K562 (cell line): ENCODE measurements at regions not wholly inside any gene's neighbourhood (a gene's known extent, or its start where the extent isn't known, plus 50 kb on each side); places are given as distances from the start of the nearest gene placed in this dataset.

ENCODE experiments used
- CBX8 ChIP-seq: fragments of 200-600 bp; sonication (generic); IDR thresholded peaks from 2 replicates; pipeline ENCODE4 v1.6.1; 2012; ENCODE audit warnings: borderline replicate concordance, mixed run types, low read depth, mild to moderate bottlenecking, moderate library complexity, mixed read lengths, low read length, control low read depth, inconsistent platforms; ENCODE audit not compliant: poor library complexity, severe bottlenecking; ENCODE audit errors: extremely low read depth
- CEBPG ChIP-seq, 3 experiments: fragments of 200-800 bp in 1 of 3; sonication (Bioruptor generic) in 1 of 3; sonication (generic) in 1 of 3; formaldehyde crosslinking in 1 of 3; IDR thresholded peaks in 2 of 3; conservative IDR thresholded peaks in 1 of 3; 2 replicates each; pipeline versions ENCODE4 v1.6.1 to v1.8.0; 2016 to 2022; ENCODE audit warnings: missing compliant biosample characterization in 2 of 3, missing genetic modification characterization in 2 of 3, mild to moderate bottlenecking in 1 of 3, missing genetic modification reagents in 1 of 3
- EP300 ChIP-seq: IDR thresholded peaks from 2 replicates; pipeline ENCODE4 v1.6.1; 2012; ENCODE audit warnings: low read length, improper control_type of control experiment
- KLF1 ChIP-seq: fragments of 450-650 bp; IDR thresholded peaks from 2 replicates; pipeline ENCODE4 v1.6.1; 2016; ENCODE audit warnings: missing genetic modification characterization, missing compliant biosample characterization
- NUFIP1 ChIP-seq: fragments of 450-650 bp; IDR thresholded peaks from 2 replicates; pipeline ENCODE4 v1.6.1; 2018; ENCODE audit not compliant: partially characterized antibody
- RBBP5 ChIP-seq: fragments of 200-600 bp; sonication (generic); IDR thresholded peaks from 2 replicates; pipeline ENCODE4 v1.6.1; 2012; ENCODE audit warnings: borderline replicate concordance, mild to moderate bottlenecking, low read length, control low read depth, inconsistent platforms; ENCODE audit not compliant: insufficient read depth, poor library complexity, severe bottlenecking
- SIN3A ChIP-seq, 2 experiments: fragments of 150-350 bp in 1 of 2; IDR thresholded peaks; 2 replicates each; pipeline ENCODE4 v1.6.1; 2011 to 2016; ENCODE audit warnings: borderline replicate concordance in 2 of 2, low read depth in 2 of 2, low read length in 2 of 2, mild to moderate bottlenecking in 2 of 2, moderate library complexity in 2 of 2; ENCODE audit not compliant: control insufficient read depth in 1 of 2
- SMAD4 ChIP-seq: fragments of 250-450 bp; sonication (Bioruptor Pico); conservative IDR thresholded peaks from 2 replicates; pipeline ENCODE4 v1.8.0; 2021; ENCODE audit warnings: inconsistent platforms, mild to moderate bottlenecking, moderate library complexity
- SPI1 ChIP-seq: IDR thresholded peaks from 2 replicates; pipeline ENCODE4 v1.6.1; 2011; ENCODE audit warnings: low read depth, low read length, control low read depth, borderline replicate concordance
- ZNF232 ChIP-seq: sonication (generic); formaldehyde crosslinking; IDR thresholded peaks from 2 replicates; pipeline ENCODE4 v1.8.0; 2022; ENCODE audit warnings: mild to moderate bottlenecking, missing genetic modification reagents
- ZNF551 ChIP-seq: fragments of 250-450 bp; sonication (Bioruptor Pico); IDR thresholded peaks from 2 replicates; pipeline ENCODE4 v1.5.0; 2021; ENCODE audit warnings: mild to moderate bottlenecking, moderate library complexity
- ZNF717 ChIP-seq: fragments of 250-450 bp; sonication (Bioruptor Pico); IDR thresholded peaks from 2 replicates; pipeline ENCODE4 v1.5.0; 2021
- TF ChIP-seq, protein P1 (sequence below): sonication (generic); formaldehyde crosslinking; IDR thresholded peaks from 2 replicates; pipeline ENCODE4 v1.8.0; 2022; ENCODE audit warnings: mild to moderate bottlenecking, low read depth, missing genetic modification reagents
- TF ChIP-seq, protein P2 (sequence below): fragments of 200-400 bp; formaldehyde crosslinking; IDR thresholded peaks from 2 replicates; pipeline ENCODE4 v1.6.1; 2017; ENCODE audit warnings: mild to moderate bottlenecking, low read depth, low read length, moderate library complexity
- TF ChIP-seq, protein P3 (sequence below): sonication (generic); formaldehyde crosslinking; IDR thresholded peaks from 2 replicates; pipeline ENCODE4 v1.8.0; 2022; ENCODE audit warnings: mild to moderate bottlenecking, missing genetic modification reagents
- TF ChIP-seq, protein P4 (sequence below): sonication (generic); formaldehyde crosslinking; IDR thresholded peaks from 2 replicates; pipeline ENCODE4 v1.8.1; 2023; ENCODE audit warnings: missing genetic modification reagents, mild to moderate bottlenecking, borderline replicate concordance

DNA sequence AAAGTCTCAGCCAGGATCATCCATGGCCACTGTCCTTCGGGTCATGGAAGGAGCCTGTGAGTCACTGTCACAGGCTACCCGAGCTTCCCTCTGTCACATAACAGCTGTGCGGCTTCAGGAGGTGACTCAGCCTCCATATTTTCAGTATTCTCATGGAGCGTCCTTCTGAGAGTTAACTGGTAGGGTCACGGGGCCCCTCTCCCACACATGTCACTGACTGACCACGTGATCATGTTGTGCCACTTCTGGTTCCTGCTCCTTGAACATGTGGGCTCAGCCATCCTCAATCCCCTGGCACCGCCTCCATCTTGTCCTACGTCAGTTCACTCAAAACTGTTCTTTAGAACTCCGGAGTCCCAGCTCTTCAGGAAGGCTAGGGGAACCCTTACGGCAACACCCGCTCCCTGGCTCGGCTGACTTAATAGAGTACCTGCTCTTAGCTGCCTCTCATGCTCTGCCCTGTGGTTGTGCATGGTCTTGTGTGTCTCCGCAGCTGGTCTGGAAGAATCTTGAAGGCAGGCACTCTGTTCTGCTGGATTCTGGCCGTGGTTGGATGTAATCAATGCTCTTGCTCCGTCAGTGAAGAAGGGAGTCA, 182.8 kb downstream of the ICE1 start (continued):
- TF ChIP-seq EP300 = no peak
- no peak for TF ChIP-seq ZNF232 (CRISPR knock-in tag)
- no peak for TF ChIP-seq CEBPG (CRISPR knock-in tag; IDR thresholded peaks at IDR 0.05)
- TF ChIP-seq CEBPG (tag; conservative IDR thresholded peaks at IDR 0.05 in 1 of 2, IDR thresholded peaks at IDR 0.05 in 1 of 2) = no peak
- no peak for TF ChIP-seq ZNF717 (CRISPR knock-in tag)
- TF ChIP-seq NUFIP1 = no peak
- TF ChIP-seq, protein P1, sequence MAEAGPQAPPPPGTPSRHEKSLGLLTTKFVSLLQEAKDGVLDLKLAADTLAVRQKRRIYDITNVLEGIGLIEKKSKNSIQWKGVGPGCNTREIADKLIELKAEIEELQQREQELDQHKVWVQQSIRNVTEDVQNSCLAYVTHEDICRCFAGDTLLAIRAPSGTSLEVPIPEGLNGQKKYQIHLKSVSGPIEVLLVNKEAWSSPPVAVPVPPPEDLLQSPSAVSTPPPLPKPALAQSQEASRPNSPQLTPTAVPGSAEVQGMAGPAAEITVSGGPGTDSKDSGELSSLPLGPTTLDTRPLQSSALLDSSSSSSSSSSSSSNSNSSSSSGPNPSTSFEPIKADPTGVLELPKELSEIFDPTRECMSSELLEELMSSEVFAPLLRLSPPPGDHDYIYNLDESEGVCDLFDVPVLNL = no peak
- TF ChIP-seq KLF1 (tag) = no peak
- TF ChIP-seq CBX8 = no peak
- TF ChIP-seq SPI1 = no peak
- TF ChIP-seq SMAD4 (CRISPR knock-in tag) = peak; percentile 27; the same call in 1 of the 2 replicates
- TF ChIP-seq, protein P2, sequence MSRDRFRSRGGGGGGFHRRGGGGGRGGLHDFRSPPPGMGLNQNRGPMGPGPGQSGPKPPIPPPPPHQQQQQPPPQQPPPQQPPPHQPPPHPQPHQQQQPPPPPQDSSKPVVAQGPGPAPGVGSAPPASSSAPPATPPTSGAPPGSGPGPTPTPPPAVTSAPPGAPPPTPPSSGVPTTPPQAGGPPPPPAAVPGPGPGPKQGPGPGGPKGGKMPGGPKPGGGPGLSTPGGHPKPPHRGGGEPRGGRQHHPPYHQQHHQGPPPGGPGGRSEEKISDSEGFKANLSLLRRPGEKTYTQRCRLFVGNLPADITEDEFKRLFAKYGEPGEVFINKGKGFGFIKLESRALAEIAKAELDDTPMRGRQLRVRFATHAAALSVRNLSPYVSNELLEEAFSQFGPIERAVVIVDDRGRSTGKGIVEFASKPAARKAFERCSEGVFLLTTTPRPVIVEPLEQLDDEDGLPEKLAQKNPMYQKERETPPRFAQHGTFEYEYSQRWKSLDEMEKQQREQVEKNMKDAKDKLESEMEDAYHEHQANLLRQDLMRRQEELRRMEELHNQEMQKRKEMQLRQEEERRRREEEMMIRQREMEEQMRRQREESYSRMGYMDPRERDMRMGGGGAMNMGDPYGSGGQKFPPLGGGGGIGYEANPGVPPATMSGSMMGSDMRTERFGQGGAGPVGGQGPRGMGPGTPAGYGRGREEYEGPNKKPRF = no peak
- TF ChIP-seq ZNF551 = no peak
- no peak for TF ChIP-seq RBBP5
- TF ChIP-seq, protein P3, sequence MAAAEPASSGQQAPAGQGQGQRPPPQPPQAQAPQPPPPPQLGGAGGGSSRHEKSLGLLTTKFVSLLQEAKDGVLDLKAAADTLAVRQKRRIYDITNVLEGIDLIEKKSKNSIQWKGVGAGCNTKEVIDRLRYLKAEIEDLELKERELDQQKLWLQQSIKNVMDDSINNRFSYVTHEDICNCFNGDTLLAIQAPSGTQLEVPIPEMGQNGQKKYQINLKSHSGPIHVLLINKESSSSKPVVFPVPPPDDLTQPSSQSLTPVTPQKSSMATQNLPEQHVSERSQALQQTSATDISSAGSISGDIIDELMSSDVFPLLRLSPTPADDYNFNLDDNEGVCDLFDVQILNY (CRISPR knock-in tag) = no peak
- TF ChIP-seq, protein P4, sequence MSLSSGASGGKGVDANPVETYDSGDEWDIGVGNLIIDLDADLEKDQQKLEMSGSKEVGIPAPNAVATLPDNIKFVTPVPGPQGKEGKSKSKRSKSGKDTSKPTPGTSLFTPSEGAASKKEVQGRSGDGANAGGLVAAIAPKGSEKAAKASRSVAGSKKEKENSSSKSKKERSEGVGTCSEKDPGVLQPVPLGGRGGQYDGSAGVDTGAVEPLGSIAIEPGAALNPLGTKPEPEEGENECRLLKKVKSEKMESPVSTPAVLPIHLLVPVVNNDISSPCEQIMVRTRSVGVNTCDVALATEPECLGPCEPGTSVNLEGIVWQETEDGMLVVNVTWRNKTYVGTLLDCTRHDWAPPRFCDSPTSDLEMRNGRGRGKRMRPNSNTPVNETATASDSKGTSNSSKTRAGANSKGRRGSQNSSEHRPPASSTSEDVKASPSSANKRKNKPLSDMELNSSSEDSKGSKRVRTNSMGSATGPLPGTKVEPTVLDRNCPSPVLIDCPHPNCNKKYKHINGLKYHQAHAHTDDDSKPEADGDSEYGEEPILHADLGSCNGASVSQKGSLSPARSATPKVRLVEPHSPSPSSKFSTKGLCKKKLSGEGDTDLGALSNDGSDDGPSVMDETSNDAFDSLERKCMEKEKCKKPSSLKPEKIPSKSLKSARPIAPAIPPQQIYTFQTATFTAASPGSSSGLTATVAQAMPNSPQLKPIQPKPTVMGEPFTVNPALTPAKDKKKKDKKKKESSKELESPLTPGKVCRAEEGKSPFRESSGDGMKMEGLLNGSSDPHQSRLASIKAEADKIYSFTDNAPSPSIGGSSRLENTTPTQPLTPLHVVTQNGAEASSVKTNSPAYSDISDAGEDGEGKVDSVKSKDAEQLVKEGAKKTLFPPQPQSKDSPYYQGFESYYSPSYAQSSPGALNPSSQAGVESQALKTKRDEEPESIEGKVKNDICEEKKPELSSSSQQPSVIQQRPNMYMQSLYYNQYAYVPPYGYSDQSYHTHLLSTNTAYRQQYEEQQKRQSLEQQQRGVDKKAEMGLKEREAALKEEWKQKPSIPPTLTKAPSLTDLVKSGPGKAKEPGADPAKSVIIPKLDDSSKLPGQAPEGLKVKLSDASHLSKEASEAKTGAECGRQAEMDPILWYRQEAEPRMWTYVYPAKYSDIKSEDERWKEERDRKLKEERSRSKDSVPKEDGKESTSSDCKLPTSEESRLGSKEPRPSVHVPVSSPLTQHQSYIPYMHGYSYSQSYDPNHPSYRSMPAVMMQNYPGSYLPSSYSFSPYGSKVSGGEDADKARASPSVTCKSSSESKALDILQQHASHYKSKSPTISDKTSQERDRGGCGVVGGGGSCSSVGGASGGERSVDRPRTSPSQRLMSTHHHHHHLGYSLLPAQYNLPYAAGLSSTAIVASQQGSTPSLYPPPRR (CRISPR knock-in tag) = no peak
- TF ChIP-seq SIN3A (IDR thresholded peaks at IDR 0.05; ENCODE audit: borderline replicate concordance in 2 of 2, control insufficient read depth in 1 of 2, low read depth in 2 of 2, low read length in 2 of 2) = no peak
